ENCODE measurements at regions not wholly inside any gene's neighbourhood (a gene's known extent, or its start where the extent isn't known, plus 50 kb on each side); places are given as distances from the start of the nearest gene placed in this dataset.

DNA sequence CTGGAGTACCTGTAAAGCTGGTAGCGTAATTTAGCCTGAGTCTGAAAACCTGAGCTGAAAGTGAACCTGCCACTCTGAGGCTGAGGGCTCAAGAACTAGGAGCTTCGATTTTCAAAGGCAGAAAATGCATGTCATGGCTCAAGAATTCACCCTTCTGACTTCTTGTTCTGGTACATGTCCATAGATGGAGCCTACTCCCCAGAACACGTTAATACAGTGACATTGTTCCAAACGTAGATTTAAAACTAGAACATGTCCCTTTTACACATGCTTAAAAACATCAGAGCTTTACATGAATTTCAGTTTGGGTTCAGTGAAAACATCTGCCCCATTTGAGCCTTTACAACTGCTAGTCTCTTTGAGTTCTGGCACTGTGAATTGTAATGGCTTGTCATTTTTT is 115.5 kb upstream of the WDR1 start:
- TF ChIP-seq, protein P1, sequence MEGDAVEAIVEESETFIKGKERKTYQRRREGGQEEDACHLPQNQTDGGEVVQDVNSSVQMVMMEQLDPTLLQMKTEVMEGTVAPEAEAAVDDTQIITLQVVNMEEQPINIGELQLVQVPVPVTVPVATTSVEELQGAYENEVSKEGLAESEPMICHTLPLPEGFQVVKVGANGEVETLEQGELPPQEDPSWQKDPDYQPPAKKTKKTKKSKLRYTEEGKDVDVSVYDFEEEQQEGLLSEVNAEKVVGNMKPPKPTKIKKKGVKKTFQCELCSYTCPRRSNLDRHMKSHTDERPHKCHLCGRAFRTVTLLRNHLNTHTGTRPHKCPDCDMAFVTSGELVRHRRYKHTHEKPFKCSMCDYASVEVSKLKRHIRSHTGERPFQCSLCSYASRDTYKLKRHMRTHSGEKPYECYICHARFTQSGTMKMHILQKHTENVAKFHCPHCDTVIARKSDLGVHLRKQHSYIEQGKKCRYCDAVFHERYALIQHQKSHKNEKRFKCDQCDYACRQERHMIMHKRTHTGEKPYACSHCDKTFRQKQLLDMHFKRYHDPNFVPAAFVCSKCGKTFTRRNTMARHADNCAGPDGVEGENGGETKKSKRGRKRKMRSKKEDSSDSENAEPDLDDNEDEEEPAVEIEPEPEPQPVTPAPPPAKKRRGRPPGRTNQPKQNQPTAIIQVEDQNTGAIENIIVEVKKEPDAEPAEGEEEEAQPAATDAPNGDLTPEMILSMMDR (IDR thresholded peaks at IDR 0.05), result no peak
- no peak for TF ChIP-seq POLR2A (IDR thresholded peaks at IDR 0.05)

All from uterus (tissue), 2 donors.